Memory B cell (primary cell): ENCODE measurements at regions not wholly inside any gene's neighbourhood (a gene's known extent, or its start where the extent isn't known, plus 50 kb on each side); places are given as distances from the start of the nearest gene placed in this dataset.

Source experiments
- ATAC-seq: fragments of 150-1000 bp; cut with Tn5 transposase; 2 replicates; pipeline ENCODE4 v1.10.0; 2021; ENCODE audit warnings: low read depth, mild to moderate bottlenecking, moderate library complexity
- DNase-seq, 2 donors: peaks; one replicate each; pipeline ENCODE4 v3.0.0; 2022; ENCODE audit warnings: low spot score in 2 of 2
- H3K27ac Mint-ChIP-seq: one replicate; pipeline ENCODE4 v1.8.0; 2022; ENCODE audit warnings: mild to moderate bottlenecking, moderate library complexity, mixed read lengths
- H3K27me3 Mint-ChIP-seq: one replicate; pipeline ENCODE4 v1.8.0; 2022; ENCODE audit warnings: mixed read lengths
- H3K36me3 Mint-ChIP-seq: one replicate; pipeline ENCODE4 v1.8.0; 2022; ENCODE audit warnings: mild to moderate bottlenecking, mixed read lengths
- H3K4me1 Mint-ChIP-seq: one replicate; pipeline ENCODE4 v1.8.0; 2022; ENCODE audit warnings: mixed read lengths
- H3K4me3 Mint-ChIP-seq: one replicate; pipeline ENCODE4 v1.8.0; 2022; ENCODE audit warnings: mild to moderate bottlenecking, moderate library complexity, mixed read lengths
- H3K9me3 Mint-ChIP-seq: one replicate; pipeline ENCODE4 v1.8.0; 2022; ENCODE audit warnings: mixed read lengths

DNA sequence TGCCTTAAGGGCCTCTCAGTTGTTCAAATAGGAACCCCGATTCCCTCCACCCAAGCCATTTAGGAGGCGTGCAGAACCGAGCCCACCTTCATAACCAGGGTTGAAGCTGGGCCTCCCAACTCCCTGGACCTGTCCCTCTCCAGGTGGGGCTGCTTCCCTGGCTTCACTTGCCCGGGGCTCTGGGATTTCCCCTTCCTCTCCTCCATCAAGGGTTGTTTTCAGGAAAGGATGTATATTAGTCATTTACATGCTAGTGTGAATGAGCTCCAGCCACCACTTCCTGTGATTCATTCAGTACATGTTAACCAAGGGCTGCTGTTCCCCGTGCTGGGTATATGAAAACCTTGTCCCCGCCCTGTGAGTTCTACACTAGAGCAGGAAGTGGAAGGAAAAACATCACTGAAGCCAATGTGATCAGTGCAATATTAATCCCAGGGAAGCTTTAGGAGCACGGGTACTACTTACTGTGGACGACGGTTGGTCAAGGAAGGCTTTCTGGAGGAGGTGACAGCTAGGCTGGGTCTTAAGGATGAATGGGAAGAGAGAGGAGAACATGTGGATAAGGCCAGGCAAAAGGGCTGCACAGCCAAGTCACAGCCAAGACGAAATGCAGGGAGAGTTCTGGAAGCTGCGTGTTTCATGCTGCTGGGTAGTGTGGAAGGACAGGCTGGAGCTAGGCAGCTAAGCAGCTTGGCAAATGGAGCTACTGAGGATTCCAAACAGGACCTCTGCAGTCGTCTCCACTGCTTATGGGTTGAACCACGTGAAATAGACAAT is 150.1 kb upstream of the SHH start:
- Mint-ChIP-seq H3K9me3 (no peaks in the 10 kb centered on the region), H3K27me3 (peaks cover 6% of the 10 kb centered on the region), H3K4me3 (no peak overlapping the region), H3K4me1 (no peaks in the 10 kb centered on the region), H3K27ac (no peak overlapping the region), H3K36me3 (no peaks in the 10 kb centered on the region)
- DNase-seq (no peak), ATAC-seq (no peak)

DNA sequence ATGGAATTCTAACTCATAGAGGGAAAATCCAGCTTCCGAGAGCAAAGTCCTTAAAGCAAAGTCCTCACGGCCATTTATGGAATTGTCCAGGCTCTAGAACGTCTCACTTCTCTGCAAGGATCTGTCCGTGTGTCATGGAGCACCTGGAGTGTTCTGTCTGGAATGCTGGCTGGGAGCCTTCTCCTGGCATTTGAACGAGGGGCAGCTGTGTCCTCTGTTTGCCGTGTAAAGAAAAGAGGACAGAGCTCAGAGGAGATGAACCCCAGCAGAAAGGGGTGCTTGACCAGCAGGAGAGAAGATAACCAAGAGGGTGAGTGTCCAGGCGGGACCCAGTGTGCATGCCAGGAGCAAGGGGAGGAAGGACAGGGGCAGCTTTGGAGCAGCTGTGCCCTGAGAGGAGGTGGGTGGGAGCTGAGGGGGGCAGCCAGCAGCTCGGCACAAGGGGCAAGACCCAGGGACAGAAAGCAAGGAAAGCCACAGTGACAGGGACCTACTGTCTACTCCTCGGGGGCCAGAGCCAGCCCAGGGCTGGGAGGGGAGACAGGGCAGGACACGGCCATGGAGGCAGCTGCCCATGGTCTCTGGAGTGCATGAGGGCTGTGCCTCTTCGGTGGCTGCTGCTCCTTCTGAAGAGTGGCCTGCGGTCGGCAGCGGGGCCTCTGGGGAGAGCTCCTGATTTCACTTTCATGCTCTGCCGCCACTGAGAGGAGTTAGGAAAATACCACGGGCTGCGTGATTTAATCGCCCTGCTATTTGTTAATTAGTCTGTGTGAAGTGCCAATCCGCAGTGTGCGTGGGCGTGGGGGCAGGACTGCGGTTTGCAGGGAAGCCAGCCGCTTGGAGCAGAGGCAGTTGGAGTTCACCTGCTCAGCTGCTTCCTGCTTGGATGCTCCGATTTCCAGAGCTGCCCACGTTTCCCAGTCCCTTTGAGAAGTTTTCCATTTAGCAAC is 149.3 kb upstream of the SHH start:
- no peak for ATAC-seq
- H3K27me3 Mint-ChIP-seq: peaks cover 6% of the 10 kb centered on the region
- H3K4me3 Mint-ChIP-seq: no peak overlapping the region
- H3K36me3 Mint-ChIP-seq: no peaks in the 10 kb centered on the region
- no peak for DNase-seq
- no peak overlapping the region for H3K27ac Mint-ChIP-seq
- H3K4me1 Mint-ChIP-seq: no peaks in the 10 kb centered on the region
- H3K9me3 Mint-ChIP-seq: no peaks in the 10 kb centered on the region

DNA sequence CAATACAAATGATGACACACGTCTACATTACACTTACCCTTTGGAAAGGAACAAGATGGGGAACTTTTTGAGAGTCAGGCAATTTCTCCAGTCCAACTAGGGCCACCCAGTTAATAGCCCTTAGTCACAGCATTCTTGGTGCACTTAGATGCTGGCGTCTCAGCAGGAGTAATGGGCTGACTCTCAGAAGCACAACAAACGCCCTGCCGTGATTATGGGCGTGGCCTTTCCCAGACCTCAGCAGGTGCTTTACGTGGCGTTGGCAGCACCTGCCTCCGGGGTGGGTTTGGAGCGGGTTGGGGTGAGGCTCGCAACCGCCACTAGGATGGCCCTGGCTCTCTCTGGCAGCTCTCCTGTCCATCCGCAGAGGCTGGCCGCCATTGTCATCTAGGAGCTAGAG is 147.6 kb upstream of the SHH start:
- ATAC-seq (no peak), DNase-seq (no peak)
- Mint-ChIP-seq H3K36me3 (no peaks in the 10 kb centered on the region), H3K27ac (no peak overlapping the region), H3K4me3 (no peak overlapping the region), H3K27me3 (peaks cover 6% of the 10 kb centered on the region), H3K9me3 (no peaks in the 10 kb centered on the region), H3K4me1 (no peaks in the 10 kb centered on the region)

DNA sequence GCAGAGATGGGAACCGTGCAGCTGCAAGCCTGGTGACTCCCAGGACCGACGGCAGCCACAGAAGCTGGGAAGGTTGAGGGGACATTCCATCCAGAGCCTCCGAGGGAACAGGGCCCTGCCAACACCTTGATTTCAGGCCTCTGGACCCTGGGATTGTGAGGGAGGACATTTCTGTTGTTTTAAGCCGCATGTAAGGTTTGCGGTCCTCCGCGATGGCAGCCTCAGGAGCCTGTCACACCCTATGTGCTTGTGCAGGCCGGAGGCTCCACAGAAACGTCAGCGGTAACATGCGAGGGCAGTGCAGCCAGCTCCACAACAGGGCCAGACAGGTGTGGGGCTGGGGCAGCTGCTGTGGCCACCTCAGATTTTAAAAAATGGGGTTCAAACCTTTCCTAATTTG is 144.7 kb upstream of the SHH start:
- Mint-ChIP-seq H3K4me3 (no peak overlapping the region), H3K9me3 (no peaks in the 10 kb centered on the region), H3K27ac (no peak overlapping the region), H3K4me1 (no peaks in the 10 kb centered on the region), H3K27me3 (peaks cover 6% of the 10 kb centered on the region), H3K36me3 (no peaks in the 10 kb centered on the region)
- DNase-seq: no peak
- ATAC-seq: no peak

DNA sequence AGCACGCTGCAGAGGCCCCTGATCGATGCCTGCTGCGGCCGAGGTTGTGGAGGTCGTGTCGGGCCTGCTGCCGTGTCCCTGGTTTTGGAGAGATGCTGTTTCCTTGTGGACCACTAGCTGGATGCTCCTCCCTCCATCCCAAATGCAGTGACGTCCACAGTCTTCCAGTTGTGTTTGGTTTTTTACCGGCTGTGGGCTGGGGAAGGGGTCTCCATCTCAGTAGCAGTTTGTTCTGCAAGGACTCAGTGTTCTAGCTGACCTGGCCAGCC is 143.0 kb upstream of the SHH start:
- H3K27me3 Mint-ChIP-seq: peaks cover 5% of the 10 kb centered on the region
- H3K4me3 Mint-ChIP-seq: no peak overlapping the region
- no peaks in the 10 kb centered on the region for H3K9me3 Mint-ChIP-seq
- H3K36me3 Mint-ChIP-seq: no peaks in the 10 kb centered on the region
- no peak overlapping the region for H3K27ac Mint-ChIP-seq
- no peak for ATAC-seq
- no peak for DNase-seq
- H3K4me1 Mint-ChIP-seq: no peaks in the 10 kb centered on the region

DNA sequence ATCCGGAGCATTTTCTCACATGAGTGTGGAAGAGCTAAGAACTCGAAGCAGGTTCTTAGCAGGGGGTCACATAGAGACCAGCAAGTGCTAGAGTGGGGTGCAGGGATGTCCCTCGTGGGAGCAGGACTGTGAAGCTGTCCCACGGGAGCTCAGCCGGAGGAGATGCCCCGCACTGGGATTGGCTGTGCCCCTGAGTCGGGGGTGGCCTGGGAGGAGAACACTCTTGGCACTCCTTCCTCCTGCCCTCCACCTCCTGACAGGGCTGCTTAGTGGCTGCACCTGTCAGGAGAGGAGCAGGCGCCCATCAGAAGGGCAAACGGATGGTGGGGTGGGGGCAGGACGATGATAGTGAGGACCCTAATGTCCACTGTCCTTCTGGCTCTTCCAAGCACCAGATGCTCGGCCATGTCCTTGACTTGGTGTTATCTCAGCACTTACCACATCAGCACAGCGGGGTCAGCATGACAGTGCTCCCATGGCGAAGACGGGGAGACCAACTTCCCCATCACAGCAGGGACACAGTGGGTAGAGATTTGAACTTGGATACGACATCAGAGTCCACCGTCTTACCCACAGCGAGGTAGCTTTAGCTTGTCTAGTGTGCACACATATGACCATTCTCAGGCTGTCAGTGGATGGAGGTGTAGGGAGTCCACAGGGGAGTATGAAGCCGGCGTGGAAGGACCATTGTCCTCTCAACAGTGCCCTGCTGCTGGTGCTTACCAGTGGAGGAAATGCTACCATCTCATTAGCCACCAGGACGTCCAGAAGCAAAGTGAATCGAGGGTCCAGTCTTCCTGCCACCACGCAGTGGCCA is 142.5 kb upstream of the SHH start:
- Mint-ChIP-seq H3K9me3 (no peaks in the 10 kb centered on the region), H3K27ac (no peak overlapping the region), H3K27me3 (peaks cover 5% of the 10 kb centered on the region), H3K4me3 (no peak overlapping the region), H3K36me3 (no peaks in the 10 kb centered on the region), H3K4me1 (no peaks in the 10 kb centered on the region)
- ATAC-seq: no peak
- no peak for DNase-seq

DNA sequence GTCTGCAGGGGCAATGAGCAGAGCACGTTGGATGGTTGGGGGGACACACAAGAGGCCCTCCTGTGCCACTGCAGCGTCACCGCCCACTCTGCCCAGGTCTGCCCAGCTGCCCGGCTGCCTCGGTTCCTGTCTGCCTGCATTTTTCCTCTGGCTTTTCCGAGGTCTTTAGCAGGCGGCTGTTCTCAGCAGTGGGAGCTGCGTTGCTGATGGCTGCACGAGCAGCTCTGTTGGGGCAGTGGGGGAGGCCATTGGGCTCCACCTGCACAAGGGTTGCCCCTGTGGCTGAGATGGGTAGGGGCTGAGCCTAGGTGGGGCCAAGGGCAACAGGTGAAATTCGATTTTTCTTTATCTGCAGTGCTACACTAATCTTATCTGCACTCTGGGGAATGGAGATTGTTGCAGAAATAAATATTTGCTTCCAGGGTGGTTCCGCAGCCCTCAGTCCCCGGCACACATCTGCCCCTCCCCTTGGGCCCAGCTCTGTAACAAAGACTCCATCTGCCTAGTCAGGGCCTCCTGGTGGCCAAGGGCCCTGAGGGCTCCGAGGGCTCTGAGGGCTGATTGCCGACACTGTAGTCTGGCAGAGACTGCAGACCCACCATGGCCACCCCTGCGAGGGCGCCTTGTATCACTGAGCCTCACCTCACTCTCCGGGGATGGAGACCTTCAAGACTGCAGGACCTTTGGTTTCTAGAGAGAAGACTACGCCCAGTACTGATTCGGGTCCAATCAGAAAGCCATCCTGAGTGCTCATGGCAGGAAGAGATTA is 141.7 kb upstream of the SHH start:
- Mint-ChIP-seq H3K9me3 (no peaks in the 10 kb centered on the region), H3K27me3 (peaks cover 5% of the 10 kb centered on the region), H3K36me3 (no peaks in the 10 kb centered on the region), H3K4me1 (no peaks in the 10 kb centered on the region), H3K4me3 (no peak overlapping the region), H3K27ac (no peak overlapping the region)
- no peak for ATAC-seq
- no peak for DNase-seq

DNA sequence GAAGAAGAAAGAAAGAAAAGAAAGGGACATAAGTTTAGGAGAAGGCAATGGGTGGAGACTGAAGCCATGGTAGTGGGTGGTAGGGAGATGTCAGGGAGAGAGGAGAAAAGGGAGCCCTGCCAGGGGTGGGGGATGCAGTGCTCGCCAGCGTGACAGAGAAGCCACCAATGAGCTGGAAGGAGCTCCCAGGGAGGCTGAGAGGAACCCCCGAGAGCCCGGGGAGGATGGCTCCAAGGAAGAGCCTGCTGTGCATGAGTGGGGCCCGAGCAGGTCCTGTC is 141.2 kb upstream of the SHH start:
- H3K4me3 Mint-ChIP-seq: no peak overlapping the region
- peaks cover 6% of the 10 kb centered on the region for H3K27me3 Mint-ChIP-seq
- no peak for DNase-seq
- no peaks in the 10 kb centered on the region for H3K36me3 Mint-ChIP-seq
- H3K9me3 Mint-ChIP-seq: no peaks in the 10 kb centered on the region
- ATAC-seq: no peak
- no peaks in the 10 kb centered on the region for H3K4me1 Mint-ChIP-seq
- no peak overlapping the region for H3K27ac Mint-ChIP-seq

DNA sequence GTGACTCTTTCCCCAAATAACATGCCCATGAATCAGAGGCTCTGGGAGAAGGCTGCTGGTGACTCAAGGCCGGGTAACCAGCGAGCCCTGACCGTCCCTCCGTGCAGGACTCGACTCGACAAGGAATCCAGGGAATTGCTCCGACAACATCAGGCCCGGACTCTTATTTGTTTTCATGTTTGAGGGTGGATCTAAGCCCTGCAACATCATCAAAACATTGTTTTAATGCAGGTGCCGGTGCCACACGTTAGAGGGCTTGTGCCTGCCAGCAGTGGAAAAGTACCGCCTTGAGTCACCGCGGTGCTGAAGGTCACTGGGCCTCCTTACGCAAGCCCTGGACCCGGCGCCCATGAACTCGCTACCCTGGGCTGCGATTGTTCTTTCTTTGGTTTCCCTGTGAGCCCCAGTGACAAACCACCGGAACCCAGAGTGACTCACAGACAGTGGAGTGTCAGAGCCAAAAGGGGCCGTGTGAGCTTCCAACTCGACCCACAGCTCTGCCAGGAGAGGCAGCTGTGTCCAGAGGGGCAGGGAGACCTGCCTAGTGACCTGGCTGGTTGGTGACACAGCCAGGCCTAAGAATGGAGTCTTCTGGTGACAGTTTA is 139.4 kb upstream of the SHH start:
- Mint-ChIP-seq H3K27ac (no peak overlapping the region), H3K4me3 (no peak overlapping the region), H3K9me3 (peaks cover 2% of the 10 kb centered on the region), H3K27me3 (peaks cover 6% of the 10 kb centered on the region), H3K4me1 (no peaks in the 10 kb centered on the region), H3K36me3 (no peaks in the 10 kb centered on the region)
- ATAC-seq (no peak), DNase-seq (no peak)

DNA sequence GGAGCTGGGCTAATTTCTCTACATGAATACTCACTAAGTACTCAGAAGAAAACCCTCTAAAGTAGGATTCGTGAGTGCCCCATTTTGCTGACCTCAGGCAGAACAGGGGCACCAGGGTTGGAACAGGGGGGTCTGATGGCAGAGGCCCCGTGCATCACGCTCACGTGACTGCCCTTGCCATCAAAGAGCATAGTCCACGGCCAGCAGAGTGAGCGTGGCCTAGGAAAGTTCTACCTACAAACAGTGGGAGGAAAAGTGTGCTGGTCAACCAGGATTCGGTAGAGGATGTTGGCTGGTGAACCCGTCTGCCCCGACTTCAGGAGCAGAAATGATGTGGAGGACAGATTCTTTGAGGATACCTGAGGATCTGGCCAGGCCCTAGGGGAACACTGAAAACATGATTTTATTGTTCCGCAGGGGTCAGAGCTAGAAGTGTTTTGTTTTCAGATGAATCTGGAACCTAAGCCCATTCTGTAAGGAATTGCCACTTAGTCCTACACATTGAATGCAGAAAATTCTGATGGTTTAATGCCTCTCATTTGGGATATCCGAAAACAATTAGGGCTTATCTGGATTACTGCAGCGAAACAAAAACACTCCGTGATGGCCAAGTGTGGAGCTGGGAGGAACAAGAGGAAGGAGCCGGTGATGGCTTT is 138.8 kb upstream of the SHH start:
- H3K4me1 Mint-ChIP-seq: no peaks in the 10 kb centered on the region
- ATAC-seq: no peak
- peaks cover 5% of the 10 kb centered on the region for H3K9me3 Mint-ChIP-seq
- no peaks in the 10 kb centered on the region for H3K36me3 Mint-ChIP-seq
- no peak for DNase-seq
- H3K4me3 Mint-ChIP-seq: no peak overlapping the region
- H3K27me3 Mint-ChIP-seq: peaks cover 6% of the 10 kb centered on the region
- no peak overlapping the region for H3K27ac Mint-ChIP-seq

DNA sequence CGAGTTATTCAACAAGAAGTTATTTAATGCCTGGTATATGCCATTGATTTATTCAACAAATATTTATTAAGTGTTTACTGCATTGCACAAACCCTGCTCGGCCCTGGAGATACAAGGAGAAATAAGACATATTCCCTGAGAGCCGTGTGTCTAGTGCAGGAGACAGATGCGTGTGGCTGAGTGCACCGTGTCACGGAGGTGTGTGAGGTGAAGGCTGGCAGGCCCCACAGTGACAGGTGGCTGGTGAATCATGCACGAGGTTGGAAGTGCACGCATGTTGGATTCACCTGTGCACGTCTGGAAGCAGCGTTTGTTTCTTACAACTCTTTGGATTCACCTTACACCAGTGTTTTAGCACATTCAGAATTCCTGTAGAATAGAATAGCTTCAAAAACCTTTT is 136.6 kb upstream of the SHH start:
- peaks cover 6% of the 10 kb centered on the region for H3K27me3 Mint-ChIP-seq
- no peak for ATAC-seq
- H3K36me3 Mint-ChIP-seq: no peaks in the 10 kb centered on the region
- H3K4me1 Mint-ChIP-seq: no peaks in the 10 kb centered on the region
- peaks cover 5% of the 10 kb centered on the region for H3K9me3 Mint-ChIP-seq
- H3K27ac Mint-ChIP-seq: no peak overlapping the region
- DNase-seq: no peak
- H3K4me3 Mint-ChIP-seq: no peak overlapping the region

DNA sequence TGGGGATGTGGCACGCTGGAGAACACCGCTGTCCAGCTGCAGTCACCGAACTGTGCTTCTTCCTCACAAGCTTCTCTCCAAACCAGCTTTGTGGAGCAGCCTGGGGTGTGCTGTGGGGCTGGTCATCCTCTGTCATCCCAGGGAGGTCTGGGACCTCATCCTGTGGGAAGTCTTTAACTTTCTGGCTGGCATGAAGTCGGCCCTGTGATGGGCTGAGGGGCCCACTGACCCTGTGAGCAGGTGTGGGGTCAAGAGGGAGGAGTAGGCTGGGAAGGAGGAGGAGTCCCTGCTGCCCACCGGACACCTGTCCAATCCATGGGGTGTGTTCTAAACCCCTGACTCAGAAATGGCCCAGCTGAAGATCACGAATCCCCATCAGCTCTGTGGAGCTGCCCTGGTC is 136.2 kb upstream of the SHH start:
- Mint-ChIP-seq H3K27ac (no peak overlapping the region), H3K4me3 (no peak overlapping the region), H3K9me3 (peaks cover 5% of the 10 kb centered on the region), H3K4me1 (no peaks in the 10 kb centered on the region), H3K27me3 (peaks cover 6% of the 10 kb centered on the region), H3K36me3 (no peaks in the 10 kb centered on the region)
- DNase-seq (no peak), ATAC-seq (no peak)

DNA sequence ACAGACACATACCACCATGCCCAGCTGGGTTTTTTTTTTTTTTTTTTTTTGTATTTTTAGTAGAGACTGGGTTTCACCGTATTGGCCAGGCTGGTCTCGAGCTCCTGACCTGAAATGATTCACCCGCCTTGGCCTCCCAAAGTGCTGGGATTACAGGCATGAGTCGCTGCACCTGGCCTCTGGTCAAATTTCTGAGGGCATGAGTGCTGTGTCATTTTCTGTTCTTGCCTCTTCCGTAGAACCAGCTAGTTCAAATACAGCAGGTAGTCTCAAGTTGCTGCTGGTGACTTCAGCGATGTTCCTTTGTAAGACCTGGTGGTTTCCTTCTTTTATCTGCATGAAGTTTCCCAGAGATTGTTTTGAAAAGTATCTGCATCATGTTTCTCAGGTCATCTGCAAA is 134.8 kb upstream of the SHH start:
- no peak for DNase-seq
- H3K4me1 Mint-ChIP-seq: no peaks in the 10 kb centered on the region
- ATAC-seq: no peak
- no peak overlapping the region for H3K4me3 Mint-ChIP-seq
- peaks cover 7% of the 10 kb centered on the region for H3K27me3 Mint-ChIP-seq
- H3K27ac Mint-ChIP-seq: no peak overlapping the region
- peaks cover 5% of the 10 kb centered on the region for H3K9me3 Mint-ChIP-seq
- H3K36me3 Mint-ChIP-seq: no peaks in the 10 kb centered on the region
